Ovary (tissue), 3 donors: ENCODE measurements at regions not wholly inside any gene's neighbourhood (a gene's known extent, or its start where the extent isn't known, plus 50 kb on each side); places are given as distances from the start of the nearest gene placed in this dataset.

ENCODE experiments used
- EP300 ChIP-seq: sonication (generic); formaldehyde crosslinking; IDR thresholded peaks from one replicate; pipeline ENCODE4 v1.6.1; 2017; ENCODE audit warnings: antibody characterized with exemption
- POLR2A ChIP-seq: fragments of 450-650 bp; IDR thresholded peaks from one replicate; pipeline ENCODE4 v1.6.1; 2017; ENCODE audit warnings: antibody characterized with exemption, mild to moderate bottlenecking, moderate library complexity
- TF ChIP-seq, protein P1 (sequence below), 3 donors: fragments of 450-650 bp in 2 of 3; fragments of 200-600 bp in 1 of 3; IDR thresholded peaks; one replicate each; pipeline versions ENCODE4 v1.5.1 to v1.8.0; 2016 to 2022; ENCODE audit warnings: antibody characterized with exemption in 3 of 3, mild to moderate bottlenecking in 1 of 3
- donor health status: DM: no; HTN: no; CAD: no.

DNA sequence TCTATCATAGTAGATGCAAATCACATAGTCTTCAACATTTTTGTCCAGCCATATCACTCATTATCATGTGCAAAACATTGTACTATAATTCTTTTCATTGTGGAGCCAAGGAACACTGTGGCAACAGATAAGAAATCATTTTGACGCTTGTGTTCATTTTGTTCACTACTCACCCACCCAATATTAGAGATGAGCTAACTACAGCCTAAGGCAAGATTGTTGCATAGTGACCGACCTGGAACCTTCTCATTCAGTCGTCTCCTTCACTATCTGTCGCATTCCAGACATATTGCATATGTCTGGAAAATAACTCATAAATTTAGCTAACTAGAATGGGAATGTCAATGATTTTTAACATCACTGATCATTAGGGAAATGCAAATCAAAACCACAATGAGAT is 270.3 kb downstream of the CGGBP1 start:
- TF ChIP-seq, protein P1, sequence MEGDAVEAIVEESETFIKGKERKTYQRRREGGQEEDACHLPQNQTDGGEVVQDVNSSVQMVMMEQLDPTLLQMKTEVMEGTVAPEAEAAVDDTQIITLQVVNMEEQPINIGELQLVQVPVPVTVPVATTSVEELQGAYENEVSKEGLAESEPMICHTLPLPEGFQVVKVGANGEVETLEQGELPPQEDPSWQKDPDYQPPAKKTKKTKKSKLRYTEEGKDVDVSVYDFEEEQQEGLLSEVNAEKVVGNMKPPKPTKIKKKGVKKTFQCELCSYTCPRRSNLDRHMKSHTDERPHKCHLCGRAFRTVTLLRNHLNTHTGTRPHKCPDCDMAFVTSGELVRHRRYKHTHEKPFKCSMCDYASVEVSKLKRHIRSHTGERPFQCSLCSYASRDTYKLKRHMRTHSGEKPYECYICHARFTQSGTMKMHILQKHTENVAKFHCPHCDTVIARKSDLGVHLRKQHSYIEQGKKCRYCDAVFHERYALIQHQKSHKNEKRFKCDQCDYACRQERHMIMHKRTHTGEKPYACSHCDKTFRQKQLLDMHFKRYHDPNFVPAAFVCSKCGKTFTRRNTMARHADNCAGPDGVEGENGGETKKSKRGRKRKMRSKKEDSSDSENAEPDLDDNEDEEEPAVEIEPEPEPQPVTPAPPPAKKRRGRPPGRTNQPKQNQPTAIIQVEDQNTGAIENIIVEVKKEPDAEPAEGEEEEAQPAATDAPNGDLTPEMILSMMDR (IDR thresholded peaks at IDR 0.05), result no peak
- TF ChIP-seq POLR2A (no peak), EP300 (no peak)
